ENCODE measurements at regions not wholly inside any gene's neighbourhood (a gene's known extent, or its start where the extent isn't known, plus 50 kb on each side); places are given as distances from the start of the nearest gene placed in this dataset.

GRCh38 chr13:102978168-102978567, 88.0 kb downstream of the SLC10A2 start:
- no peaks in the 10 kb centered on the region for H3K27me3 ChIP-seq (ENCODE audit: control insufficient read depth, insufficient read depth, low read length)
- POLR2A ChIA-PET, result no interaction called here
- in situ Hi-C loops (cut with HindIII; ENCODE audit: low pct_unique_long_range_greater_than_20kb, low sequenced_read_pairs), result no loop called here
- H3K36me3 ChIP-seq (ENCODE audit: control insufficient read depth, insufficient read depth, low read length), result no peaks in the 10 kb centered on the region
- TF ChIP-seq REST (IDR thresholded peaks at IDR 0.05; ENCODE audit: insufficient read depth in 1 of 2, low read depth in 2 of 2, low read length in 1 of 2) (no peak), SIN3A (IDR thresholded peaks at IDR 0.05; ENCODE audit: borderline replicate concordance, insufficient read depth, low read depth, low read length) (no peak), TCF7L2 (IDR thresholded peaks at IDR 0.05; ENCODE audit: low read depth, low read length) (no peak), CTCF (IDR thresholded peaks at IDR 0.05) (no peak), POLR2AphosphoS5 (IDR thresholded peaks at IDR 0.05; ENCODE audit: low read depth, low read length) (no peak)
- no peak overlapping the region for H3K4me3 ChIP-seq (ENCODE audit: low read depth in 2 of 2, low read length in 2 of 2)
- no peak overlapping the region for H3K27ac ChIP-seq (ENCODE audit: low read length)
- CTCF ChIA-PET, result no interaction called here
- H3K4me1 ChIP-seq (ENCODE audit: control insufficient read depth, insufficient read depth, low read length), result no peaks in the 10 kb centered on the region
- BruUV-seq (replicated peaks), result no TSS peak
- no peak for ATAC-seq
- intact Hi-C loops (cut with micrococcal nuclease; ENCODE audit: unreplicated experiment), result no loop called here
- H3K9me3 ChIP-seq (ENCODE audit: control insufficient read depth, insufficient read depth, low read depth, low read length), result no peaks in the 10 kb centered on the region
- no peak for DNase-seq (ENCODE audit: low read depth, low spot score)

- no peaks in the 10 kb centered on the region for H3K36me3 ChIP-seq (ENCODE audit: control insufficient read depth, insufficient read depth, low read length)
- no peaks in the 10 kb centered on the region for H3K27me3 ChIP-seq (ENCODE audit: control insufficient read depth, insufficient read depth, low read length)
- POLR2A ChIA-PET, result no interaction called here
- in situ Hi-C loops (cut with HindIII; ENCODE audit: low pct_unique_long_range_greater_than_20kb, low sequenced_read_pairs), result no loop called here
- H3K27ac ChIP-seq (ENCODE audit: low read length), result no peak overlapping the region
- intact Hi-C loops (cut with micrococcal nuclease; ENCODE audit: unreplicated experiment), result no loop called here
- ATAC-seq (no peak), DNase-seq (ENCODE audit: low read depth, low spot score) (no peak)
- H3K4me3 ChIP-seq (ENCODE audit: low read depth in 2 of 2, low read length in 2 of 2), result no peak overlapping the region
- CTCF ChIA-PET, result no interaction called here
- no peaks in the 10 kb centered on the region for H3K9me3 ChIP-seq (ENCODE audit: control insufficient read depth, insufficient read depth, low read depth, low read length)
- TF ChIP-seq TCF7L2 (IDR thresholded peaks at IDR 0.05; ENCODE audit: low read depth, low read length) (no peak), POLR2AphosphoS5 (IDR thresholded peaks at IDR 0.05; ENCODE audit: low read depth, low read length) (no peak), CTCF (IDR thresholded peaks at IDR 0.05) (no peak), REST (IDR thresholded peaks at IDR 0.05; ENCODE audit: insufficient read depth in 1 of 2, low read depth in 2 of 2, low read length in 1 of 2) (no peak), SIN3A (IDR thresholded peaks at IDR 0.05; ENCODE audit: borderline replicate concordance, insufficient read depth, low read depth, low read length) (no peak)
- no TSS peak for BruUV-seq (replicated peaks)
- no peaks in the 10 kb centered on the region for H3K4me1 ChIP-seq (ENCODE audit: control insufficient read depth, insufficient read depth, low read length)
Measured at GRCh38 chr13:102977471-102977870, 88.7 kb downstream of the SLC10A2 start.

All from Panc1 (cell line).